NCI-H1417 (cell line): ENCODE measurements at regions not wholly inside any gene's neighbourhood (a gene's known extent, or its start where the extent isn't known, plus 50 kb on each side); places are given as distances from the start of the nearest gene placed in this dataset.
A peak's percentile ranks its signal among the peaks of the same experiment; 100 is the strongest.

Source experiments
- DNase-seq, 3 experiments: peaks; one replicate each; lab custom pipeline; 2025; lab: John Stamatoyannopoulos, UW

DNA sequence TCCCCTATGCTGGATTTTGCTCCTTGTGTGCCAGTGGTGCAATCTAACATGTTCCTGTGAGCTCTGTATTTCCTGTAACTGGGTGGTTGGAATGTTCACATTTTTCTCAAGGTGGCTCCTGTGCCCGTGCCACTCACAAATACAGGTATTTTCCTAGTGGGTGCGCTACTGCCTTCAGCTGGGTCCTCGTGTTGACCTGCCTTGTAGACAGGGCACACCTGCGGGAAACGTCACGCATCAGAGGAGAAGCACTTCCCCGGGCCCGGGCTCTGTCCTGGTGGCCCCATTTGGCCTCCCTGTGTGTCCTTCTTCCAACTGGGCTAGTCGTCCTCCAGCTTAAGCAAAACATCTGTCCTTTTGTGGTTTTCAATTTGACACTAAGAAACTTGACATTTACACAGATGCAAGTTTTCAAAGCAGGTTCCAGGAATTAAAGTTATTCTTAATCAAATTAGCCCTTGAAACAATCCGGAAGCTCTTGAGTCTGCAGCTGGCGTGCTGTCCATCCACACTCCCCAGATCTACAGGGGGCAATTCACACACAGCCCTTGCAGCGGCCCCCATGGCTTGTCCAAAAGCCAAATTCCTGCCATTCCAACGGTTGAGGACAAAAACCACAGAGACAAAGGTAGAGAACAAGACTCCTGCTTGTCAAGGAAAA is 275.1 kb downstream of the CDC5L start:
- peak in 1 of 3 experiments; percentile 29 for DNase-seq

DNA sequence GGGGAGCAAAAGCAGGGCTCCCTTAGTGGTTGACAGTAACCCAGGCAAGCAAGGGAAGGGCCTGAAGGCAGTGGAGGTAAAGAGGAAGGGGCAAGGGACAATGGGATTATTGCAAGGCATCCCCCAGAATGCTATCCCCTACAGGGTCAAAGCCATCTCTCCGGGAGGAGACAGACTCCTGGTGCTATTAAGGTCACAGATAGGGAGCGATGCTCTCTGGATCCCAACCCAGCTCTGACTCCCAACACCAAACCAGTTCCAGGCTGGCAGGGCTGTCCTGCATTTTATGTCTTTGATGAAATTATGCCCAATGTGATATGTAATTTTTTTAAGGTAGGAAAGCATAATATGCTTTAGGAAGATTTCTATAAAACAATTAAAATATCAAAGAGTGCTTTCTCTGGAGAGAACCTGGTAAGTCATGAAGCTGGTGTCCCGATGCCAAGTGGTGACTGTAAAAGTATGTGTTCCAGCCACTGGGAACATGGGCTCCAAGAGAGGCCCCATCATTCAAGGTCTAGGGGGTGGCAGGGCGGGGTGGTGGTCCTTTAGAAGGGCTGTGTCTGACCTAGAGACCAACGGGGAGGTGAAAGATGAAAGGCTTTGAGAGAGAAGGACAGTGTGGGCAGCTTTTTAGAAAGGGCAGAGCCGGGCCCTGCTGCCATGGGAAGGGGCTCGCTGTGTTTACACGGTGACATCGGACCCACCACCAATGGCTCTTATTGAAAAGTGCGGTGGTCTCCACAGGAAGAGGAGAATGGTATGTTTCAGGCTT is 276.5 kb downstream of the CDC5L start:
- no peak for DNase-seq

DNA sequence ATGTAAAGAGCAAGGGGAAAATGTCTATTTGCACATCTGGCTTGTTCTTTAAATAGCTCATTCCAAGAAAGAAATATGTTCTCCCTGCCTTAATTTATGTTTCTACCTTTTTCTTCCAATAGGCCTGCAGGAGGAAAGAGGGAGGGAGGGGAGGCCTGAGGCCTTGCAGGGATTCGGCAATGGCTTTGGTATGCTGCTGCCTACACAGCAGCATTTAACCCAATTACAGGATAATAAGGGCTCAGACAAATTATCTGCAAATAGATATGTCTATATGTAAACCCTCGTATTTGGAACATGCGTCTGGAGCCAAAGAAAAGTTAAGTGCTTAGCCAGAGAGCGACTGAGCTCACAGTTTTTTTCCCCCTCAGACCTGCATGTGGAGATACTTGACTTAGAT is 277.2 kb downstream of the CDC5L start:
- DNase-seq: peak in 2 of 3 experiments; percentile 8 to 64

DNA sequence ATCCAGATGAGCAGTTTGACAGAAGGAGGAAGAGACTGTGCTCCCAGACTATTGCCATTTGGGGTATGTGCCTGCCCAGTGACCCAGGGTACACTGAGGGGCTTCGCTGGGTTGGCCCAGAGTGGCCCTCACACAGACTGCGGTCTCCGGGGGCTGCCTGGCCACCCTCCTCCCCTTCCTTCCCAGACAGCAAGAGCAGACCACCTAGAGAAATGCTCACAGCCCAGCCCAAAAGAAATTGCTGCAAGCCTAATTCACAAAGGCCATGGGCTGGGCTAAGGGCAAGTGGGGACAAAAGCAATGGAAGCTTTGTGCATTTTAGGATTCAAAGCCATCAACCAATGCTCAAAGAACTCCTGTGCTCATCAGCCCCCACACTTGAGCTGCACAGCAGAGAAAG is 277.6 kb downstream of the CDC5L start:
- DNase-seq: no peak

DNA sequence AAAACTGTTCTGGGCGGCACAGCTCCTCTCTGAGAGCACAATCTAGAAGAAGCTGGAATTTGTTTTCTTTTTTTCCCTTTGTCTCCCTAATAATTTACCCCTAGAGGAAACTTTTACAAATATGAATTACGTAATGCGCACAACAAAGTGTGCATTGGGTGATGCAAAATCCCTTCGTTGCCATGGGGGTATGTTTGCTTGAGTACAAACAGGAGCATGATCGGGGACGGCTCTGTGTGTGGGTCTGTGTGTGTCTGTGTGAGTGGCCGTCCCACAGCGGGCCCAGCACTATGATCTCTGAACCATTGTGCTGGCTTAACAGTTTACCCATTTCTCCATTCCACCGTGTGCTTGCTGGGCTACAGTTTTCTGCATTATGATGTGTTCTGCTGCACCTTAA is 278.2 kb downstream of the CDC5L start:
- DNase-seq: no peak

DNA sequence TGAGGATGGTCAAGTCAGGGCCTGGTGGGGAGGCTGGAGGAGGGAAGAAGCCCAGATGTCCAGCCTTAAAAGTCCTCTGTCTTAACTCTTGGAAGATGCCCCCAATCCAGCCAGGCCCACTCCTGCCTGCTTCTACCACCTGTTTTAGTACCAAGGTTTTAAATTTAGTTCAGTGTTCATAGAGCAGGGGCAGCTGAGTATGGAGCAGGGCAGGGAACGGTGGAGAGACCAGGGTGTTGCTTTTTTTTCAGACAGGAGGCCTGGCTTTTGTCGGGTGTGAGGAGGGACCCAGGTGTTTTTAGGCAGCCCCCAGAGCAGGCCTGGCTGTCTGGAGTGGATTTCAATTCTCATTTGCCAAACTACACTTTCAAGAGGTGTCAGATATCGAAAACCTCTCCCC is 278.8 kb downstream of the CDC5L start:
- no peak for DNase-seq

DNA sequence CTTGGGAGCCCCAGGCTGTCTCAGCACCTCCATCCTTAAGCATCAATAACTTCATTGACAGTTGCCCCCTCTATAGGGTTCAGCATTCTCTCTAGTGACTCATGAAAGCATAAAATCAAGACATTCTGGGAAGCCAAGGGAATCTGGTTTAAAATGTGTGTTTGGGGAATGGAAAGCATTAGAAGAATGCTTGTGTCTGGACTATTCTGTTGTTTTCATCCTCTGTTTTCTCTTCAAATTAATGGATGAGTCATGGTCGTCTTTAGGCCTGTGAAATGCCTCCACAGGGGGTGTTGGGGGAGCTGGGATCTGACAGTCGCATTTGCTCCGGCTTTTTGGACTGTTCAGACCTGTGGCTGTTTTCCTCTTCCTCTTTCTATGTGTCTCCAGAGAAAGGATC is 279.7 kb downstream of the CDC5L start:
- no peak for DNase-seq

DNA sequence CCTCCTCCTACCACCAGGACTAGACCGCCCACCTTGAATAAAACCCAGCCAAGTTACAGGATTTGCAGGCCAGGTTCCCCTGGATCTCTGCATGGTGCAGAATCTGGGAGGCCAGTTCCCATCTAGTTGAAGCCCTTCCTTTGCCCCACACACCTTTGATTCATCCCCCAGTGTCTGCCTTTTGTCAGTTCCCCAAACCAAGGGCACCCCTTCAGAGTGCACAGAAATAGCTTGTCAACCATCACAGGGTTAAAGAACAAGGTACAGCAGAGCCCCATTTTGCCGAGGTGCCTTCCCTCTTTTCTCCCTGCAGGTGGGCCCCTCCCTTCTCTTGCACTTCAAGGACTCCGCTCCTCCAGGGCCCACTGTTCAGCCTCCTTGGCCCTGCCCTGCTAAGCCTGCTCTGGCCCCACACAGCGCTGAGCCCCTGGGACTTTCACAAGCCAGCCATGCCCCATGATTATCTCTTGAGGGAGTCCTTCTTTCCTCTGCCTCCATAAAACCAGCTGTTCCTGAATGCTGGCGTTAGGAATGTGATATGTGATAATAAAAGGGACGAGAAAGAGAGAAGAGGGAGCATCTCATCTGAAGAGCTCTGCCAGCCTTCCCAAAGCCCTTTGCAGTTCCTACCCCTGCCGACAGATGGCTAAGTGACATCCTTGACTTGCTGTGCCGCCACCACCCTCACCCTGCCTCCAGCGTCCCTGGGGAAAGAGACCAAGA is 280.3 kb downstream of the CDC5L start:
- DNase-seq: peak in 1 of 3 experiments; percentile 3

DNA sequence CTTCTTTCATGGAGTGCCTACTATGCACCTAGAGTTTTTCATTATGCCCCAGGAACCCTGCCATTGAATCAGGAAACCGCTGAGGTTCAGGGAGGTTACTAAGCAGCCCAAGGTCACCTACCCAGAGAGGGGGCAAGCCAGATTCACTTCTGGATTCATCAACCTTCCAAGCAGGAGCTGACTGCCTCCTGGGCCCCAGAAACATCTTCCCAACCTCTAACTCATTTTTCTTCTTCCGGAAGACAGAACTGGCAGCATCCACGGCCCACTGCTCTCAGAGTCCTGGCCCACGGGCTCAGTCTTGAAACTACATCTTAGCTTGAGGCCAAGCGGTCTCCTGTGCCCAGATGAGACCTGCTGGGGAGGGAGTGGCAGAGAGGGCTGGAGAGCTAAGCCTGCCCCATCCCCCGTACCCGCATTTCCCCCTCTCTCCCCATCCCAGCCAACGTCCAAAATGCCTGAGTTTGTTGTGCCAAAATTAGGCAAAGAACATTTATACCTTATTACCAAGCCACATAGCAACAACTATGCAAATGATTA is 281.0 kb downstream of the CDC5L start:
- no peak for DNase-seq

DNA sequence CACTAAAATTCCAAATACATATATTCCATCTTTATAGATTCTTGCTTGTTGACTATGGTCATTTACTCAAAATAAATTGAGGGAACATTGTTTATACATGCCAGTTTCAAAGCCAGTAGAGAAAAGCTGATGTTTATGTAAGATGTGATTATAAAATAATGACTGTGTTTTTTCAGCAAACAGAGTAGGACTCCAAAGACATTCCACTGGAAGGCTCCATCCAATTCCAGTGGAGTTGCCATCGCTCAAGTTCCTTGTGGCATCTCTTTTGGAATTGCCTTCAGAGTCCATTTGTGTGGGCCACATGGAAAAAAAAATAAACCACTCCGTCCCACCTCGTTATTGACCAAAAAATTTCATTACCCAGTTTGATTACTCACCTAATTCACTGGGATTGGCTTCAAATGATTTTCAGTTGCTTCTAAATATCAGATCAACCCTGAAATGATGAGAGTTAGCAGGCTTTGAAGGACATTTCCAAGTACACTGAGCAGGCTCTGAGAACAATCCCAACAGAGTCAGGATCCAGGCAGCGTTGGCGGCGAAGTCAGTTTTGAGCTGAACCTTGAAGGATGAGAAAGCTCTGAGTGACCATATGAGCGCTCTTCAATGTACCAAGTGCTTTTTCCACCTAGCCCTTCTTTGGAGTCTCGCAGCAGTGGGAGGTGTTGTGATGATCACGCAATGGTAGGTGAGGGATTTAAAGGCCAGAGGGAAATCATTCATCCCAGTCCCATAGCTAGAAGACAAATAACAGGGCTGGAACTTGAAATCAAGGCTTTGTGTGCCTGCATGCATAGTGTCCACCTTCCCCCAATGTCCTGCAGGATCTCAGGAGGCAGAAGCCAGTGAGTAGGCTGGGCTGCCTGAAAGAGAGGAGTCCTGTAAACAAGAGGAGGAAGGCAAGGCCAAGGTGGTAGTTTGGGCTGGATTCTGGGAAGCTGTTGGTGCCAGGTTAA is 281.7 kb downstream of the CDC5L start:
- no peak for DNase-seq

DNA sequence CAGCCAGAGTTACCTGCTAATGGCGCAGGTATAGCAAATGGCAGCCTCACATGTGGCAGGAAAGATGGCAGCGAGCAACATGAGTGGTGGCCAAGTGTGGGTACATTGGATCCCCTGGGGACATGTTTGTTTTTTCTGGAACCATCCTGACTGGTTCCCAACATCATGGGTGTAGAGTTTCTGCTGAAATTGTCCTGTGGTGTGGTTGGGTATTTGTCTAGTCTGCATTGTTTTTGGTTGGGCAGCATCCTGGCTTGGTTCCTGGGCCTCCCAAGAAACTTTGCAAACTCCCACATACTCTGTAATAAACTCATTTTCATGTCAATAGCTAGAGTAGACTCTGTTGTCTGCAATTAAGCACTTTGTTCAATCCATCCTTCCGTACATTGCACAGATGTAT is 282.6 kb downstream of the CDC5L start:
- DNase-seq: no peak

DNA sequence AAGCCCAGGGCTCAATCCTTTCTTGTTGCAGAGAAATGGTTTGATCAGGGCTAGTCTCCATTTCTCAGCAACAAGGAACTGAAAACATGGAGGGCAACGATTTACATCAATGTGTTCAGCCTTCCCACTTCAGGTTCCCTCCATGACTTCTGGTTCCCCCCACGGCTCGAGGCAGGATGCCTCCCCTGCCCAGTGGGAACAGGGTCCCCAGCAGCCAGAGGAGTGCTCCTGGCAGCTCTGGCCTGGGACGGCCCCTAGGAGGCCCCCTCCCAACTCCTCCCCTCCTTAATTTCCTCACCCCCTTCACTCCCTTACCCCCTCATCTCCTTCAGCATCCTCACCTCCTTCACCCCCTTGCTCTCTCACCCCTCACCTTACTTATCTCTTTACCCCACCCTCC is 283.8 kb downstream of the CDC5L start:
- no peak for DNase-seq

DNA sequence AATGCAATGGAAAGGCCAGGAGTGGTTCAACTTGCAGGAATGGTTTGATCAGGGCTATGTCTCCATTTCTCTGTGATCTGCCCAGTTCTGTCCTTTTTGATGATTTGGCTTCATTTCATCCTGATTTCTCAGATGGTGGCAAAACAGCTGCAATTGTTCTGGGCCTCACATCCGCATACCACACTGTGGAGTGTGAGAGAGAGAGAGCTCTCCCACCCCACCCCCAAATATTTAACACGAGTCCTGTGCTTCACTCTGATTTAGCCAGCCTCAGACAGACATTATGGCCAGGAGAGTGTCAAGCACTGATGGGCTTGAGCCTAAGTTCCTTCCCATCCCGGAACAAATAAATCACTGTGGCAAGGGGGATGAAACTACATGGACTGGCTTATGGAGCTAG is 284.6 kb downstream of the CDC5L start:
- DNase-seq: no peak

DNA sequence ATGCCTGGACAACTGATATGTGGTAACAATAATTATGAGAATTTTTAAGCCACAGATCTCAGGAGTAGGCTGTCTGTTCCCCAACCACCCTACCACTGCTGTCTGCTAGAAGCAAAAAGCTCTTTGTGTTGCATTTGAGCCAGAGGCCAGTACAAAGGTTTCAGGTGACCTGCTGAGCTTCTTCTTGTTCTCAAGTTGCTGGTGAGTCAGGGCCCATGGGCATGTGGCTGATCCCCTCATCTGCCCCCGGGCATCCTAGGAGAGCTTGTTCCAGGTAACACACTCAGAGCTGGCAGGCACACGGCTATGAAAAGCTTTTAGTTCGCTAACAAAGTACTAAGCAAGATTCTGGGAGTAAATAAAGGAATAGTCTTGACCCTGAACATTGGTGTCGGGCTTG is 285.3 kb downstream of the CDC5L start:
- DNase-seq: no peak

DNA sequence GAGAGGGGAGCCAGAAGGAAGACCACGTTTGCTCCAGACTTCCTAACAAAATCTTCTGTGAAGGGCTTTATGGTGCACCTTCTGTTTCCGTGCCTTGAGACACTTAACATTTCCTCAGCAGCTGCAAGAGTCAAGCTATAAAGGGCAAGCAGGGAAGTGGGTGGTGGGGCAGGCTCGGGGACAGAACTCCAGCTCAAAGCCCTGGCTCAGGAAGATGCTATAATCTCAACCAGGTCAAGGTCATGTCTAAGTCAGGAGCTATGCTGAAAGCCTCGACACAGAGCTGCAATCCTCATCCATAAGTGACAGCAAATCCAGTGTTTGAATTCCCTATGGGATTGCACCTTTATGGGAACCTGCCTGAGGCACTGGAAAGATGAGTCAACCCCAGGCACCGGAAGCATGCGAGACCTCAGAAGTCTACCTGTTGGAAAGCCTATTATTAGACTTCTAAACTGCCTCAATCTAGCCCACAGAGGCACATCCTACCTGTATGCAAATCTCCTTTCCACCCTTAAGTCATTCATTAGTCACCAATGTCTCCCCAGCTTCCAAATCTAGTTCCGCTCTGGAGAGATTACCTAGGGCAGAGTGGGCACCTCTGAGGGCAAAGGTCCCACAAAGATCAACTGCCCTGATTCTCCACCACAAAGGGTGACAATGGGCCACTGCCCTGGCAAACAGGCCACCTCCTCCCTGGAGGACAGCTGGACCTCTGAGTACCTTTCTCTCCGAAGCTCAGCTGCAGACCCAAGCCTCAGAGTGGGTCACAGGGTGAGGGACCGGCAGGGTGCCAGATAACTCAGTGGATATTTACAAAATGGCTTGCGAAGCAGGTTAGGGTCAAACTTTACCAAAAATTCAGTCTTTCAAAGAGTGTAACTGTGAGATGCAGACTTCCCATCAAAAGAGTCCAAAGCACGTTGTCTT is 287.0 kb downstream of the CDC5L start:
- no peak for DNase-seq

DNA sequence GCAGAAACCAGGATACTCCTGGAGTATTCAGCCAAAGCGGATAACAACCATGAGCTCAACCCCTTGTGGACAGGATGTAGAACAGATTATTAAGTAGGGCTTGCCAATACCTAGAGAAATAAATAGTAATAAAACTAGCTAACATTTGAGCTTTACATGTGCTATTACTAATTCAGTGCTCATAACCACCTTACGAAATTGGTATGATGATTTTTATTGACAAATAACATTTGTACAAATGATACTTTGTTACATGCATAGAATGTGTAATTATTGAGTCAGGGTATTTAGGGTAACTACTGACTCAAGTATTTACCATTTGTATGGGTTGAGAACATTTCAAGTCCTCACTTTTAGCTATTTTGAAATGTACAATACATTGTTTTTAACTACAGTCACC is 287.9 kb downstream of the CDC5L start:
- DNase-seq: no peak

DNA sequence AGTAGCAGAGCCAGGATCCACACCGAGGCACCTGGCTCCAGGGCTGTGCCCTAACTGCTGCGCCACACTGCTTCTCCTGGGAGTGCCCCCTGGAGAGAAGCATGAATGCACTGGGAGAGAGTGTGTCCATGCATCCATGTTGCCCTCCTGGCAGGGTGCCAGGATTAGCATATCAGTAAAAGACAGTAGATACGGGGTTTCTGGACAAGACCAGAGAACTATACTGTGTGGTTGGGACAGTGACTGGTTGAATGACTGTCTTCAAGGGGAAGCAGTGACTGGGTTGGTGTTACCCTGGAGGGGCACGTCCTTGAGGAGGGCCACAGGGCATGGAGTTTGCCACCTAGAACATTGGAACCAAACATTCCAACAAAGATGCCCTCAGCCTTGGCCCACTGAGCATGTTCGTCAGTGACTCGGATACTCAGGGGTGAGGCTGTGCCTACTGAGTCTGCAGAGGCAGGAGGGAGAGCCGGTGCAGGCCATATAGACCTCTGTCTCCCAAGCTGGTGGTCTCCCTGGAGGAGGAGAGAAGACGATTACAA is 288.8 kb downstream of the CDC5L start:
- DNase-seq: peak in 1 of 3 experiments; percentile 30

DNA sequence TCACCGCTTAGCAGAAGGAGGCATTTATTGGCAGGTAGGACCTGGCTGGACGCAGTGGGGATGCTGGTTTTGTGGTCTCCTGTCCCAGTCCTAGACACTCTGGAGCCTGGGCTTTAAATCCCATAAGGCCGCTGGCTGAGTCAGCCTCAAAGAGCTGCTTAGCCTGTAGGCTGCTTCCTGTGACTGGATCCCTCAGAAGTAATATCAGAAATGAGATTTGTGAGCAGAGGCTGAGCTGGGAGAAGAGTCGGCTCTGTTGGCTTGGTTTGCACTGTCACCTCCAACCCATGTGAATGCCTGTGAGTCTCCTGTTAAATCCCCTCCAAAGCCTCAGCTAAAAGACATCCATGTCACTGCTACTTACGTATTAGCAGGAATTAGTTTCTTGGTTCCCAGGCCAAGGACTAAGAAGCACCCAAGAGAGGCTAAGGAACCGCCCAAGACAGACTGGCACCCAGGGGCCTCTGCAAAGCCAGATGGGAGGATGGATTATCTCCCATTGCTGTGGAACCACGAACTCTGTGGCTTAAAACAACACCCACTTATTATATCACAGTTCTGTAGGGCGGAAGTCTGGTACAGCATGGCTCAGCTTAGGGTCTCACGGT is 289.4 kb downstream of the CDC5L start:
- DNase-seq: no peak

DNA sequence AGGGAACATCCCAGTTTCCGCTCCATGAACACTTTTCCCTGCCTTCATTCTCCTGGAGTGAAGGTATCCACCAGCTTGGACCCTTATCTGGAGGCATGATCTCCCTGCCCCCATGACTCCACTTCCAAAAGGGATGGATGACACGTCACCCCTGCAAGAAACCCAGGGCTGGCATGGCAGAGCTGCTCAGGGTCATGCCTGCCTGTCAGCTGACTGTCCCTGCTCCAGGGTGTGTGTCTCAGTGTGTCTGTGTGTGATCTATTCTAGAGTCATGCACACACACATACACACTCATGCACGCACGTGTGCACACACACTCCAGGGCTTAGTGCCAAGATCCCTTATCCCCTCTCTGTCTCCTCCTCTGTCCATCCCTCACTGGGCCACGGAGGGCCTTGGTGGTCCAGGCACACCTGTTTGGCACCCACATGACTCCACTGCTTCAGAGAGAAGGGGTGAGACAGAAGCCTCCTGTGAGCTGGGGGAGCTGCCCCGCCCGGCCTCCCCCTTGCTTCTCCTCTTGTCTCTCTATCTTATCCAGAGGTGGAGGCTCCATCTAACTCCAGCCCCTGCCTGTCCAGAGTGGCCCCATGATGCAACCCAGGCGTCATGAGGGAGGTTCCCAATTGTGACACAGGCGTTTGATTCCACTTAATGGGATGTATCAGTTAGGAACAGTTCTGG is 290.9 kb downstream of the CDC5L start:
- no peak for DNase-seq
